Osteocyte (in vitro differentiated cells): ENCODE measurements at regions not wholly inside any gene's neighbourhood (a gene's known extent, or its start where the extent isn't known, plus 50 kb on each side); places are given as distances from the start of the nearest gene placed in this dataset.

Experiments
- DNase-seq: peaks from one replicate; pipeline ENCODE4 v3.0.0; 2021; ENCODE audit warnings: mixed read lengths; ENCODE audit not compliant: unreplicated experiment; ENCODE audit errors: extremely low spot score
- H3K27ac Mint-ChIP-seq: one replicate; pipeline ENCODE4 v1.8.0; 2021; ENCODE audit warnings: mild to moderate bottlenecking, mixed read lengths; ENCODE audit not compliant: unreplicated experiment
- H3K27me3 Mint-ChIP-seq: one replicate; pipeline ENCODE4 v1.8.0; 2021; ENCODE audit warnings: mixed read lengths; ENCODE audit not compliant: unreplicated experiment
- H3K36me3 Mint-ChIP-seq: one replicate; pipeline ENCODE4 v1.8.0; 2021; ENCODE audit warnings: mixed read lengths; ENCODE audit not compliant: unreplicated experiment
- H3K4me1 Mint-ChIP-seq: one replicate; pipeline ENCODE4 v1.8.0; 2021; ENCODE audit warnings: mixed read lengths; ENCODE audit not compliant: unreplicated experiment
- H3K4me3 Mint-ChIP-seq: one replicate; pipeline ENCODE4 v1.8.0; 2021; ENCODE audit warnings: mild to moderate bottlenecking, moderate library complexity, mixed read lengths; ENCODE audit not compliant: unreplicated experiment
- H3K9me3 Mint-ChIP-seq: one replicate; pipeline ENCODE4 v1.8.0; 2021; ENCODE audit warnings: mixed read lengths; ENCODE audit not compliant: unreplicated experiment
- TF ChIP-seq, protein P1 (sequence below): fragments of 200-600 bp; sonication (generic); IDR thresholded peaks from 2 replicates; pipeline ENCODE4 v1.5.0; 2021; ENCODE audit warnings: antibody characterized with exemption, mild to moderate bottlenecking, moderate library complexity

DNA sequence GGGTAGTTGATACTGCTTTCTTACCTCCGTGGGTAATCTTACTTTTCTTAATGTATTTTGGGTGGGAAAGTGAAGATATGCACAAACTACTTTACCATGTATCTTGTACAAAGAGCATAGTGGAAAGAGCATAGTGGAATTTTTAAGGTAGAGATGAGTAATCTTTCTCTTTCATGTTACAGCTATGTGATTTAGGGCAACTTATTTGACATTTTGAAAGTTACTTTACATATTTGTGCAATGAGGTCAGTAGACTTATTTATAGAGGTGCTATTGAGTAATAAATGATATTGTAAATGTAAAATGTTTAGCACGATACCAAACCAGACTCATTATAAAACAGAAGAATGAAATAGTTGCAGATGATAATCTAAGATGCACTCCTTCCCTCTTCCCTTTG lies 351.2 kb downstream of the TRAM1L1 start:
- TF ChIP-seq, protein P1, sequence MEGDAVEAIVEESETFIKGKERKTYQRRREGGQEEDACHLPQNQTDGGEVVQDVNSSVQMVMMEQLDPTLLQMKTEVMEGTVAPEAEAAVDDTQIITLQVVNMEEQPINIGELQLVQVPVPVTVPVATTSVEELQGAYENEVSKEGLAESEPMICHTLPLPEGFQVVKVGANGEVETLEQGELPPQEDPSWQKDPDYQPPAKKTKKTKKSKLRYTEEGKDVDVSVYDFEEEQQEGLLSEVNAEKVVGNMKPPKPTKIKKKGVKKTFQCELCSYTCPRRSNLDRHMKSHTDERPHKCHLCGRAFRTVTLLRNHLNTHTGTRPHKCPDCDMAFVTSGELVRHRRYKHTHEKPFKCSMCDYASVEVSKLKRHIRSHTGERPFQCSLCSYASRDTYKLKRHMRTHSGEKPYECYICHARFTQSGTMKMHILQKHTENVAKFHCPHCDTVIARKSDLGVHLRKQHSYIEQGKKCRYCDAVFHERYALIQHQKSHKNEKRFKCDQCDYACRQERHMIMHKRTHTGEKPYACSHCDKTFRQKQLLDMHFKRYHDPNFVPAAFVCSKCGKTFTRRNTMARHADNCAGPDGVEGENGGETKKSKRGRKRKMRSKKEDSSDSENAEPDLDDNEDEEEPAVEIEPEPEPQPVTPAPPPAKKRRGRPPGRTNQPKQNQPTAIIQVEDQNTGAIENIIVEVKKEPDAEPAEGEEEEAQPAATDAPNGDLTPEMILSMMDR, result no peak
- no peak for DNase-seq
- H3K36me3 Mint-ChIP-seq, result no peaks in the 10 kb centered on the region
- H3K27ac Mint-ChIP-seq, result no peak overlapping the region
- peaks cover 9% of the 10 kb centered on the region for H3K27me3 Mint-ChIP-seq
- H3K4me3 Mint-ChIP-seq, result no peak overlapping the region
- no peaks in the 10 kb centered on the region for H3K4me1 Mint-ChIP-seq
- H3K9me3 Mint-ChIP-seq, result no peaks in the 10 kb centered on the region

DNA sequence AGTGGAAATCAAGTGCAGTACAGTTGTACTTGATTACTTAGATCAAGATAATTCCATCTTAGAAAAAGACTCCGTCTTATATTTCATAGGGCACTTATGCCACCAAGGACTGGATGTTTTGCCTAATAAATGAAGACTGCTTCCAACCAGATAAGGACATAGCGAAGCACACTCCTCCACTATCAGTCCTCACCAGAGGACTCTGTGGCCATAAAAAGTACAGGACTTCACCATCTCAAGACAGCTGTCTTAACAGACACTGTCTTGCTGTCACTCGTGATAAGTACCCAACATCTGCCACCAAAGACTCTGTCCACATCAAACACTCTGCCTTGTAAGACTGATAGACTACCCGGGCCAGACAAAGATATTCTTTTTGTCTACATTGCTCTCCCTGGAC lies 352.0 kb downstream of the TRAM1L1 start:
- Mint-ChIP-seq H3K27me3 (peaks cover 9% of the 10 kb centered on the region), H3K4me3 (no peak overlapping the region), H3K27ac (no peak overlapping the region), H3K4me1 (no peaks in the 10 kb centered on the region), H3K36me3 (no peaks in the 10 kb centered on the region), H3K9me3 (no peaks in the 10 kb centered on the region)
- no peak for DNase-seq
- TF ChIP-seq, protein P1, result no peak

DNA sequence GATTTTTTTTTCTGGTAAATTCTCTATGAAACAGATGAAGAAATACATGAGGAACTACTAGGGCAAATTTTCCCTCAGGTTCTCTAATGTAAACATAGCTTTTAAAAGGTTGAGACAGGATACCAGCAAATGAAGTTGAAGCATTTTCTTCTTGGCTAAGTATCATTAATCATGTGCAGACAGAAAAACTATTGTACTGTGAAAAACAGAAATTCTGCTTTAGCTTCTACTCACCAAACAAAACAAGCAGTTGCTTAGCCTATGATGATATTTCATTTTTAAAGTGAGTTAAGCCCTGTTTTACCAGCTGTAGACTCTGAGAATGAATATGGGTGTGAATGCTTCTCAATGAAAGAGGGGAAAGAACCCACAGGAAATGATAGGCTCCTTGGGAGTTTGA lies 358.9 kb downstream of the TRAM1L1 start:
- TF ChIP-seq, protein P1, result no peak
- DNase-seq, result no peak
- Mint-ChIP-seq H3K9me3 (no peaks in the 10 kb centered on the region), H3K4me3 (no peak overlapping the region), H3K36me3 (no peaks in the 10 kb centered on the region), H3K27ac (no peak overlapping the region), H3K4me1 (no peaks in the 10 kb centered on the region), H3K27me3 (peaks cover 5% of the 10 kb centered on the region)

DNA sequence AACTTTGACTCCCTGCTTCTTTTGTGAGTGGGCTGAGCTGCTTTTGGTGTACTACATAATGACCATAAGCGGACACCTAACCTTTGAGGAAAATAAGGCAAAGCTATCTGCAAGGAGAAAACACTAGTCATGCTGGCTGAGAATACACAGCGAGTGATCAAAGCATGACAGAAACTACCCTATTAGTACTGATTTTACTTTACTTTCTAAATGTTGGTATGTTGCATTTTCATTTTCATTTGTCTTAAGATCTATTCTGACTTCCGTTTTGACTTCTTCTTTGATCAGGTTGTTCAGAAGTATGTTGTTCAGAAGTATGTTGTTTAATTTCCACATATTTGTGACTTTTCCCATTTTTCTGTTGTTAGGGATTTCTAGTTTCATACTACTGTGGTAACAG lies 361.1 kb downstream of the TRAM1L1 start:
- DNase-seq, result no peak
- TF ChIP-seq, protein P1, result no peak
- Mint-ChIP-seq H3K27me3 (no peaks in the 10 kb centered on the region), H3K9me3 (no peaks in the 10 kb centered on the region), H3K36me3 (no peaks in the 10 kb centered on the region), H3K4me3 (no peak overlapping the region), H3K27ac (no peak overlapping the region), H3K4me1 (no peaks in the 10 kb centered on the region)

DNA sequence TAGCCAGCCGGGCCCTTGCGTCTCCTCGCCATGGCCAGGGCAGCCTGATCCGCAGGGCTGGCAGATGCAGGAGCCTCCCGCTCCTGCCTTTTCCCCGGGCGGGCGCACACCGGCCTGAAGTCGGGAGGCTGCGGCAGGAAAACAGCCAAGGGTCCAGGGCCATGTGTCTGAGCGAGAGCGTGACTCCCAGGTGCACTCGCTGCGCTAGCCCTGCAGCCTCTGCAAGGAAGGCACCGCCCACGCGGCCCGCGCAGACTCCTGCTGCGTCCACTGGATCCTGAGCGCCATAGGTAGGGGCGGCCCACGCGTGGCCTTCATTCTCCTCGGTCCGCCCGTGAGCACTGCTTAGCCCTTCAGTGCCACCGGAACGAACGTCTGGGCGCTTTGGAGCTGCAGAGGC lies 379.9 kb downstream of the TRAM1L1 start:
- Mint-ChIP-seq H3K4me3 (no peak overlapping the region), H3K27me3 (no peaks in the 10 kb centered on the region), H3K27ac (no peak overlapping the region), H3K36me3 (no peaks in the 10 kb centered on the region), H3K9me3 (no peaks in the 10 kb centered on the region), H3K4me1 (no peaks in the 10 kb centered on the region)
- TF ChIP-seq, protein P1, result no peak
- DNase-seq, result no peak
